ENCODE measurements at regions not wholly inside any gene's neighbourhood (a gene's known extent, or its start where the extent isn't known, plus 50 kb on each side); places are given as distances from the start of the nearest gene placed in this dataset.
"Not testable (repeated sequence)": the region's sequence is repeated elsewhere in the genome, so short reads cannot be mapped to it uniquely, and the experiment has no call there.

DNA sequence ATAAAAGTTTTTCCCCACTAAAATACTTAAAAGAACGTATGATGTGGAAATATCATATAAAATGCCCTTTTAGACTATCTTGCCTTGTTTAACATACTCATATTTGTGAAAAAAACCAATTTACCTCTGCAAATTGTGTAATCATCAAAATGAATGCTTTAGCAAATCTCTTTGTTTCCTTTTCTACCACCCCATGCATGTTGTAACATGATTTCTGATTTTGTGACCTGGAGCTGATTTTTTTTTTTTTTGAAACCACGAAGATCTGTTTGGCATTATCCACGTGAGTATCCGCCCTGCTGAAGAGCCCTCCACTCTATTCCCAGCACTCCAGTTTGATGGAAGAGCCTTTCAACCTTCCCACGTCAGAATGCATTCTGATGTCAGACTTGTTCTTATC, 245.8 kb upstream of the NBEA start:
- no peak for DNase-seq (ENCODE audit: low spot score)

GRCh38 chr13:34696741-34697140, 245.3 kb upstream of the NBEA start:
- DNase-seq (ENCODE audit: low spot score) = no peak

GRCh38 chr13:34698945-34699344, 243.1 kb upstream of the NBEA start:
- peak; percentile 24 for DNase-seq (ENCODE audit: low spot score)

GRCh38 chr13:34700155-34700554, 241.9 kb upstream of the NBEA start:
- no peak for DNase-seq (ENCODE audit: low spot score)

DNA sequence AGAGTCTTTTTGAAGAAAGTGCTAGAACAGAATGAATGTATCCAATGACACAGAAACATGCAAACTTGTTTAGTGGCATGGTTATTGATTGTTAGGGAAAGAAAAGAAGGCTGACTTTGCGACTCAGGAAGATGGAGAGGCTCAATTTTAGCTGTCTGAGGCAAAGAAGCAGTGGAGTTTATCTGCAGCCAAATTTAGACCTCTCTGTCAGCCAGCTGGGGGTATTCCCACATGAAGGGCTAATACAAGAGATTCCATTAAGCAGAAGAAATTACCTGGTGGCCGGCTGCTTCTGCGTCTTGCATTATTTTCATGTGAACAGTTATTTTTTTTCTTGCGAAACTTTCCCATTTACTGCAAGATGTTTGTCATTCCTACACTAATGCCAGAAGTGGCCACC, 240.2 kb upstream of the NBEA start:
- no peak for DNase-seq (ENCODE audit: low spot score)

DNA sequence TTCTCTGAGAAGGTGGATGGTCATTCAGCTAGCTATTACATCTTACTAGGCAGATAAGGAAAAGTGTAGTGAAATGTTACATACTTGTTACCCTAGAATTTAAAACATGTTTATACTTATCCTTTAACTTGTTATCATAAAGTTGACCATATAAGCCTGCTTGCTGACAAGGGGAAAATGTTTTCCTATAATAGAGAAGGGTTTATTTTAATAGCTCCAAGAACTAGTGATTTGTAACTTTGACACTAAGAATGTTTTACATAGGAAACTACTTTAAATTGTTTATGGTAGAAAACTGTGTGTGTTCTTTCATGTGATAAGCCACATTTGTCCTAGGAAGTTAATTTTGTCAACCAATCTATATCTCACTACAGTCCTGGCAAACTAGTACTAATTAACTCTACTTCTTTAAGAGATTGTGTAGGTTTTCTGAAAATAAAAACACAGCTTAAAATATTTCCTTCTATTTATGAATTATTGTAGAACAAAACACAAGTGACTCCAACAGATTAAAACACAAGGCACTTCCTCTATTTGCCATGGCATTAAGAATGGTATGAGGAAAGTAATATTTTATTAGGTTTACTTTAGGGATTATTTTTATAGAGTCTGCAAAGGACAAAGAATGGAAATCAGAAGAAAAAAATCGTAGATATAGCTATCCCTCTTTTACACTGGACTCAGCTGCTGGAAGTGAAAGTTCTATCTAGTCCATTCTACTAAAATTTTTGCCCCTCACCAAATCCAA, 233.3 kb upstream of the NBEA start:
- no peak for DNase-seq (ENCODE audit: low spot score)

GRCh38 chr13:34719060-34719875, 222.8 kb upstream of the NBEA start:
- DNase-seq (ENCODE audit: low spot score) = no peak

DNA sequence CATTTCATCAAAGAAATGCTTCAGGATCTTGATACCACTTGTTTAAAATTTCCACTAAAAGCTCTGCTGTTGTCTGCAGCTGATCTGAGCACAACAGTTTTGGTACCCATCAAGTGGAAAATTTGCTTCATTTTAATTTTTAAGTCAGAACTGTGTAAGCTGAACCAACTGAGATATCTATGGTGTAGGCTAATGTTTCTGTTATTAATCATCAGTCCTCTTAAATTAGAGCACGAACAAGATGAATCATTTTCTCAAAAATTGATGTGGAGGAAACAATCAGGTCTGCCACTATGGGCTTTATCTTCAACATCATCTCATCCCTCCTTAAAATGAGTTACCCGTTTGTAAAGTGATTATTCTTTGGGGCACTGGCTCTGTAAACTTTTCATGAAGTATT, 221.5 kb upstream of the NBEA start:
- no peak for DNase-seq (ENCODE audit: low spot score)

DNA sequence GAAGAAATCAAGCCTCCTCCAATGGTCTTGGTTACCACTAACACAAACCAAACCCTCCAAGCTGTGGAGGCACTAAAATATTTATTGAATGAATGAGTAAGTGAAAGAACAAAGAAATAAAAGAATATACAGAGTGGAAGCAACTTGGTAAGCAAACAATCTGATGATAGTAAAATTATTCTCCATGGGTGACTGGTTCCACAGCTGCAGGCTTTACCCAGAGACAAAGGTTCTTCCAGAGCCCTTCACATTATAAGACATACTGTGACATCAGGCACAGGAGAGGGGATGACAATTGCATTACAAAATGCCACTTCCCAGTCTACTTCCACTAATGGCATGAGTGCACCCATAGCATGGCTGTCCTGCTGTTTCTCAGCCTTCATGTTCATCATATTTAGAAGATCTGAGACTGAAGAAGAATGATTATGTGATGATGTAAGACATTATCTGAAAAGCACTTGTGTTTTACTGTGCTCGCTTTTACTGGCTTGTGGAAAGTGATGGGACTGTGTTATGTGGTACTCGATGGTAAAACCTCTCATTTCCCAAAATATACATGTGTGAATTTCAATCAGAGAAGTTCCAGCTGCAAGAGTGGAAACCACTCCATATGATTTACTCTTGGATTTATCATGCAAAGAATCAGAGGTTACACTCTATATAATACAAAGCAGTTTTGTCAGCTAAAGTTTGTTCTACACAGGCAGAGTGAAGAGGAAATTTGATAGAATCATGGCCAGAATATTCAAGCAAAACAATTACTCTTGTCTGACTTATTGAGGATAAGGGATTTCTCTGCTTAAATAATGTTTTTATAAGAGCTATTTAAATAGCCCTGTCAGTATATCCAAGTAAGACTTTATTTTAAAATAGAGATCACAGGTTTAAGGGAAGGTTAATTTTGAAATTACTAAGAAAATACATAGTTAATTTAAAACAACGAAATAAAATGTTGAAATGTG, 220.2 kb upstream of the NBEA start:
- no peak for DNase-seq (ENCODE audit: low spot score)

DNA sequence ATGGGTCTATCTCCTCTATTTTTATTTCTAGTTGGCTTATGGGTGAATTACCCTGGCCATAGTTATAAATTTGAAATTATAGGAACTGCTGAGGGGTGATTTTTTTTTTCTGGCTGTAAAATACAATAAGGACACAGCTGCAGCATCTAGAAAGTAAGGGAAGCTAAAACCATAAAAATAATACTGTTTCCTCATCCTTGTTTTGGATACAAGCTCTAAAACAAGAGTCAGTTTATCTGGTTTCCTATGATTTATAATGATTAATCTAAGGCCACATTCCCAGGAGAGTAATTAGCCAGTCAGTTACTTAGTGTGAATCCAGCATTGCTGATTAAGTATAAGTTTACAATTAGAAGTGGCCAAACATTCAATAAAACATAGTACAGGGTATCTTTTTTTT, 219.1 kb upstream of the NBEA start:
- no peak for DNase-seq (ENCODE audit: low spot score)

DNA sequence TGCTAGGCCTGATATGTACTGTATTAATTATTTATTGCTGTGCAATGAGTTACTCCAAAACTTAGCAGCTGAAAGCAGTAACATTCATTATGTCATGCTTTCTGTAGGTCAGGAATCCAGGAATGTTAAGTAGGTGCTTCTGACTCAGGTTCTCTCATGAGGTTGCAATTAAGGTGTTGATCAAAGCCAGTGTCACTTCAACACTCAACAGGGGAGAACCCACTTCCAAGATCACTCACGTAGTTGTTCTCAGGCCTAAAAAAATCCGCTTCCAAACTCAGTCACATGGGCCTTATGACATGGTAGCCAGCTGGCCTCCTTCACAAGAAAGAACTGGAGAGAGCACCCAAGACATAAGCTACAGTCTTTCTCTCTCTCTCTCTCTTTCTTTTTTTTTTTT, 211.1 kb upstream of the NBEA start:
- no peak for DNase-seq (ENCODE audit: low spot score)

- DNase-seq (ENCODE audit: low spot score) = no peak
Observed at GRCh38 chr13:34731486-34731885, 210.6 kb upstream of the NBEA start.

DNA sequence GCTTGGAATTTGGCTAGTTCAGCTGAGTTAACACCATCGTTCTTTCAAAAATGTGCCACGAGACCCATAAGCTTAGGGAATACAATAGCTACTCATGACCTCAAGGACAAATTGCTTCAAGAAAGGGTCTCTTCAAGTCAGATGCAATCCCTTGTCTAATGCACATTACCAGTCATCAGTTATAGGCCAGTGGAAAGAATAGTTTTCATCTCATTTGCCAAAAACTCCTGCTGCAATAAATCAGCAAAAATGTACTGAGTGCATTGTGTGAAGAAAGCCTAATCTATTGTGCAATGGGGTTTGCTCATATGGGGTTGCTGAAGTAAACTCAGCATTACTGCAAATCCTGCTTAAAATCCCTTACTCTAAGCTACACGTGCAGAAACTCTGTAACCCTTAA, 208.3 kb upstream of the NBEA start:
- DNase-seq (ENCODE audit: low spot score) = peak; percentile 52

- DNase-seq (ENCODE audit: low spot score) = no peak
Observed at GRCh38 chr13:34734932-34735331, 207.1 kb upstream of the NBEA start.

DNA sequence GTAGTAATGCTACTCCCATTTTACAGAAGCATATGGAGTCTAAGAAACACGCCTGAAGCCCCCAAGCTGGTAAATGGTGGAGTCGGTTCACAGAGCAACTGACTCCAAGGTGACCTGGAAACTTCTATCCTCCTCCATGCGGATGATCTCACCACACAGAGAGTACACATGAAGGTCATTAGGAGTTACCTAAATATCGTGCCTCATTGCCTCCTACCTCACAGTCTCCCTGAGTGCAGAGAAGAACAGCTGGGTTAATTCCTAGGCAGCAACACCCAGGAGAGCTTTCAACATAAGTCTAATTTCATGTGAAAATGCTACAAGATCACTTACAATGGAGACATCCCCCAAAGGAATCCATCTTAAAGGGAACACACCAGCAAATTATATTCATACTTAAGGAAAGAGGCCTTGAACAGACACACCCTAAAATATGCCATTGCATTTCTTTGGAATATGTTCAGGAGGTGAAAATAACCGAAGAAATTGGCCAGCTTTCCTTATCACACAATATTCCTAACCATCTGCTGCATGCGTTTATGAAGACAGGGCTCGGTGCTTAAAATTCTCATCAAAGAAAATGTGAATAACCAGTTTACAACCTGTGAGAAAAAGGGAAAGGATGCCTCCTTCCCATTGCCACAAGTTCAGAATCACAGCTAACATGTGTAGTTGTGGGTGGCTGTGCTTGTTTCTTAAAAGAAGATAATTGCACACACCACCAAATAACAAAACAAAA, 203.6 kb upstream of the NBEA start:
- no peak for DNase-seq (ENCODE audit: low spot score)

GRCh38 chr13:34747056-34747455, 195.0 kb upstream of the NBEA start:
- not testable (repeated sequence) for DNase-seq (ENCODE audit: low spot score)

- DNase-seq (ENCODE audit: low spot score) = no peak
Observed at GRCh38 chr13:34747507-34747906, 194.6 kb upstream of the NBEA start.

- DNase-seq (ENCODE audit: low spot score) = peak; percentile 76
Observed at GRCh38 chr13:34748073-34748472, 194.0 kb upstream of the NBEA start.

- no peak for DNase-seq (ENCODE audit: low spot score)
Observed at GRCh38 chr13:34748596-34748995, 193.5 kb upstream of the NBEA start.

GRCh38 chr13:34749046-34749445, 193.0 kb upstream of the NBEA start:
- no peak for DNase-seq (ENCODE audit: low spot score)

DNA sequence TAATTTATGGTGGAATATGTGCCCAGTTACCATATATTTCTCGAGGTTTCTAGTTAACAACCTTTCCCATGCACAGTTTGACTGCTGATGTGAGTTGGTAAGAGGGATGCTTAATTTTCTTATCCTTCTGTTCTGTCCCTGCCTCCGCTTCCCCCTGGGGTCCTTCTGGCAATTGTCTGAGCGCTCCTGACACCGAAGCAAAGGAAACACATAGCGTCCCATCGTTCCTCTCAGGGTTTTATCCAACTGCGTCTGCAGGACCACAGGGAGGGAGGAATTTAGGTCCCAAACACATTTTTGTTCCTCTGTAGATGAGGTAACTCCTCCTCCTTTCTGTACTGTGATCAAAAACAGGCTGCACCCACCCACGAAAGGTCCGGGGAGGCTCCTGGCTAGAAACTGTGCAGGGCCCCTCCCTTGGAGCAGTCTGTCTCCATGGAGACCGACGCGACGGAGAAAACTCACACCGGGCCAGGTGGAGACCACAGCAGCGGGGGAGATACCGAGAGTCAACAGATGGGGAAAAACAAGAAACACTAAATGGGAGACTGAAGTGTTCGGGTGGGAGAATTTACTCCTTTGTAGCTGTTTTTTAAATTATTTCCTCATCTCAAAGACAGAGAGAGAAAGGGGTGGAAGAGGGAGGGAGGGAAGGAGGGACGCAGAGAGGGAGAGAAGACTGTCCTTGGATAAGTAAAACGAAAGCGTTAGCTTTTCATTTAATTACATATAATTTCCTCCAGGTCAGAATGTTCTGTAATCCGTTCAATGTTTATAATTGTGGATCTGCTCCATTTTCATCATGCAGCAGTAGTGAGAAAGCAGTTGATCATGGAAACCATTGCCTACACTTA, 191.8 kb upstream of the NBEA start:
- peak; percentile 51 for DNase-seq (ENCODE audit: low spot score)

Measured in AG20443 (cell line).